ENCODE measurements at regions not wholly inside any gene's neighbourhood (a gene's known extent, or its start where the extent isn't known, plus 50 kb on each side); places are given as distances from the start of the nearest gene placed in this dataset.

GRCh38 chr16:17590711-17591654, 120.2 kb upstream of the XYLT1 start:
- no peak for DNase-seq (ENCODE audit: low spot score)

GRCh38 chr16:17589898-17590297, 119.1 kb upstream of the XYLT1 start:
- no peak for DNase-seq (ENCODE audit: low spot score)

- DNase-seq (ENCODE audit: low spot score) = no peak
Measured at GRCh38 chr16:17585449-17586074, 114.8 kb upstream of the XYLT1 start.

- peak; percentile 61 for DNase-seq (ENCODE audit: low spot score)
Measured at GRCh38 chr16:17578981-17579874, 108.5 kb upstream of the XYLT1 start.

- DNase-seq (ENCODE audit: low spot score) = no peak
Measured at GRCh38 chr16:17574256-17574655, 103.5 kb upstream of the XYLT1 start.

- no peak for DNase-seq (ENCODE audit: low spot score)
Measured at GRCh38 chr16:17572145-17572544, 101.4 kb upstream of the XYLT1 start.

GRCh38 chr16:17571499-17572093, 100.8 kb upstream of the XYLT1 start:
- no peak for DNase-seq (ENCODE audit: low spot score)

- no peak for DNase-seq (ENCODE audit: low spot score)
Measured at GRCh38 chr16:17568239-17568638, 97.5 kb upstream of the XYLT1 start.

- no peak for DNase-seq (ENCODE audit: low spot score)
Measured at GRCh38 chr16:17567455-17567854, 96.7 kb upstream of the XYLT1 start.

- DNase-seq (ENCODE audit: low spot score) = no peak
Measured at GRCh38 chr16:17566656-17567450, 96.1 kb upstream of the XYLT1 start.

- DNase-seq (ENCODE audit: low spot score) = no peak
Measured at GRCh38 chr16:17566075-17566474, 95.3 kb upstream of the XYLT1 start.

GRCh38 chr16:17565605-17566004, 94.8 kb upstream of the XYLT1 start:
- no peak for DNase-seq (ENCODE audit: low spot score)

GRCh38 chr16:17564856-17565255, 94.1 kb upstream of the XYLT1 start:
- DNase-seq (ENCODE audit: low spot score) = no peak

- DNase-seq (ENCODE audit: low spot score) = no peak
Measured at GRCh38 chr16:17563323-17564091, 92.7 kb upstream of the XYLT1 start.

GRCh38 chr16:17561056-17561455, 90.3 kb upstream of the XYLT1 start:
- DNase-seq (ENCODE audit: low spot score) = no peak

GRCh38 chr16:17560548-17560947, 89.8 kb upstream of the XYLT1 start:
- no peak for DNase-seq (ENCODE audit: low spot score)

- DNase-seq (ENCODE audit: low spot score) = no peak
Measured at GRCh38 chr16:17559394-17559793, 88.6 kb upstream of the XYLT1 start.

GRCh38 chr16:17557949-17558348, 87.2 kb upstream of the XYLT1 start:
- no peak for DNase-seq (ENCODE audit: low spot score)

GRCh38 chr16:17557480-17557879, 86.7 kb upstream of the XYLT1 start:
- no peak for DNase-seq (ENCODE audit: low spot score)

GRCh38 chr16:17556276-17557052, 85.7 kb upstream of the XYLT1 start:
- peak; percentile 49 for DNase-seq (ENCODE audit: low spot score)
